ENCODE measurements at regions not wholly inside any gene's neighbourhood (a gene's known extent, or its start where the extent isn't known, plus 50 kb on each side); places are given as distances from the start of the nearest gene placed in this dataset.

DNA sequence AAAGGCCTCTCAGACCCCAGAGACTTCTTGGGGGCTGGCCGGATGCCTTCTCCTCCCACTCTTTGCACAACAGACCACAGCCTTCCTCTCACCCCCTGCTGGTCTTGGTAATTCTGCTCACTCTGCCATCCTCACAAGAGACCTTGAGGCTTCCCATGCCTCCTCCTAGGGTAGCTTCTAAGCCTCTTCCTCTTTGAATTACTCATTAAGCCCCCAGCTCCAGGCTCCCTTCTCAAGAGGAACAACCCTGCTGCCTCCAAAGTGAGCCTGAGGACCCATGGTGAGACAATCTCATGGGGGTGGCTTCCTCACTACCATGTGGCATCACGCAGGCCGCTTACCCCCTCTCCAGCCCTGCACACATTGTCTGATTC is 184.6 kb upstream of the SYT13 start:
- TF ChIP-seq TAF1 (IDR thresholded peaks at IDR 0.05; ENCODE audit: borderline replicate concordance, low read depth, low read length), result no peak
- TF ChIP-seq POLR2A (IDR thresholded peaks at IDR 0.05; ENCODE audit: low read depth, low read length), result no peak

All from GM12892 (cell line).